ENCODE measurements at regions not wholly inside any gene's neighbourhood (a gene's known extent, or its start where the extent isn't known, plus 50 kb on each side); places are given as distances from the start of the nearest gene placed in this dataset.

DNA sequence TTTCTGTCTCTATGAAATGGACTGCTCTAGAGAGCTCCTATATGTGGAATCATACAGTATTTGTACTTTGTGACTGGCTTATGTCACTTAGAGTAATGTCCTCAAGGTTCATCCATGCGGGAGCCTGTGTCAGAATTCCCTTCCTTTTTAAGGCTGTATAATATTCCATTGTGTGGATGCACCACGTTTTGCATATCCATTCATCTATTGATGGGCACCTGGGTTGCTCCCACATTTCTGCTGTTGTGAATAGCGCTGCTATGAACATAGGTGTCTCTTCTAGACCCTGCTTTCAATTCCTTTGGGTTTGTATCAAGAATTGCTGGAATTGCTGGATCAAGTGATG is 155.4 kb downstream of the BMP7 start:
- H3K9me3 ChIP-seq (ENCODE audit: low read length): no peaks in the 10 kb centered on the region
- no peaks in the 10 kb centered on the region for H3K36me3 ChIP-seq (ENCODE audit: low read depth, low read length)
- no peaks in the 10 kb centered on the region for H3K9me2 ChIP-seq (replicated peaks; ENCODE audit: low read length)
- no peak overlapping the region for H3K9ac ChIP-seq (ENCODE audit: low read length)
- no TSS peak for BruUV-seq (replicated peaks)
- intact Hi-C loops (cut with micrococcal nuclease): no loop called here
- no peak overlapping the region for H3K27ac ChIP-seq (ENCODE audit: low read length)
- H2AFZ ChIP-seq (ENCODE audit: low read length): no peak overlapping the region
- no peak overlapping the region for H3K4me2 ChIP-seq (ENCODE audit: low read length)
- ChIA-PET CTCF (no interaction called here), POLR2A (ENCODE audit: unreplicated experiment) (no interaction called here)
- no peaks in the 10 kb centered on the region for H3K4me1 ChIP-seq (ENCODE audit: insufficient read depth, low read length)
- no peak for ATAC-seq
- no peaks in the 10 kb centered on the region for H3F3A ChIP-seq (ENCODE audit: low read length, unreplicated experiment)
- DNase-seq: no peak
- peaks cover 13% of the 10 kb centered on the region; the same call in 1 of the 2 replicates for H3K27me3 ChIP-seq (ENCODE audit: low read length)
- H3K4me3 ChIP-seq (ENCODE audit: low read length): no peak overlapping the region
- no peaks in the 10 kb centered on the region for H3K79me2 ChIP-seq (ENCODE audit: low read length)
- TF ChIP-seq EZH2phosphoT487 (IDR thresholded peaks at IDR 0.05; ENCODE audit: borderline replicate concordance, low read length) (no peak), EZH2 (IDR thresholded peaks at IDR 0.05; ENCODE audit: low read length, unreplicated experiment) (no peak)
- TF ChIP-seq, protein P1, sequence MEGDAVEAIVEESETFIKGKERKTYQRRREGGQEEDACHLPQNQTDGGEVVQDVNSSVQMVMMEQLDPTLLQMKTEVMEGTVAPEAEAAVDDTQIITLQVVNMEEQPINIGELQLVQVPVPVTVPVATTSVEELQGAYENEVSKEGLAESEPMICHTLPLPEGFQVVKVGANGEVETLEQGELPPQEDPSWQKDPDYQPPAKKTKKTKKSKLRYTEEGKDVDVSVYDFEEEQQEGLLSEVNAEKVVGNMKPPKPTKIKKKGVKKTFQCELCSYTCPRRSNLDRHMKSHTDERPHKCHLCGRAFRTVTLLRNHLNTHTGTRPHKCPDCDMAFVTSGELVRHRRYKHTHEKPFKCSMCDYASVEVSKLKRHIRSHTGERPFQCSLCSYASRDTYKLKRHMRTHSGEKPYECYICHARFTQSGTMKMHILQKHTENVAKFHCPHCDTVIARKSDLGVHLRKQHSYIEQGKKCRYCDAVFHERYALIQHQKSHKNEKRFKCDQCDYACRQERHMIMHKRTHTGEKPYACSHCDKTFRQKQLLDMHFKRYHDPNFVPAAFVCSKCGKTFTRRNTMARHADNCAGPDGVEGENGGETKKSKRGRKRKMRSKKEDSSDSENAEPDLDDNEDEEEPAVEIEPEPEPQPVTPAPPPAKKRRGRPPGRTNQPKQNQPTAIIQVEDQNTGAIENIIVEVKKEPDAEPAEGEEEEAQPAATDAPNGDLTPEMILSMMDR (conservative IDR thresholded peaks at IDR 0.05; ENCODE audit: low read depth, low read length): no peak
- H4K20me1 ChIP-seq (ENCODE audit: low read length): no peaks in the 10 kb centered on the region

DNA sequence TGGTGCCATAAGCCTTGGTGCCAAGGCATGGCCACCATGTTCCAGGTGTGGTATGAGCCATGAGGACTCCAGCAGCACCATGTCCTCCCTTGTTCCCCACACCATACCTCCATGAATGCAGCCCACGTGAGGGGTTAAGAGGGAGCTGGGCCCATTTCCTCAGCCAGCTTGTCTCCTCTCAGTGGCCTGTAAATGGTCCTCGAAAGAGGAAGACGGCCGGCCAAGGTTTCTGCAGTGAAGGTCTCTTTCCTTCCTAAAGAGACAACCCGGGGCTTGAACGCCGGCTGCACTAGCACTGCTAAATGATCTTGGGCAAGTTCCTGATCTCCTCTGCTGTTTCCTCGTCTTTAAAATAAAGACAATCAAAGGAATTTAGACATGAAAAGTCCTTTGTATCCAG is 154.0 kb downstream of the BMP7 start:
- no peak for ATAC-seq

GRCh38 chr20:57114290-57115005 is 152.0 kb downstream of the BMP7 start:
- H3K9me2 ChIP-seq (replicated peaks; ENCODE audit: low read length): no peaks in the 10 kb centered on the region
- no peaks in the 10 kb centered on the region for H3F3A ChIP-seq (ENCODE audit: low read length, unreplicated experiment)
- H3K27me3 ChIP-seq (ENCODE audit: low read length): peaks cover 6% of the 10 kb centered on the region; the same call in 1 of the 2 replicates
- ChIA-PET CTCF (no interaction called here), POLR2A (ENCODE audit: unreplicated experiment) (no interaction called here)
- H2AFZ ChIP-seq (ENCODE audit: low read length): no peak overlapping the region
- H3K27ac ChIP-seq (ENCODE audit: low read length): no peak overlapping the region
- H3K9ac ChIP-seq (ENCODE audit: low read length): no peak overlapping the region
- H3K36me3 ChIP-seq (ENCODE audit: low read depth, low read length): no peaks in the 10 kb centered on the region
- H3K9me3 ChIP-seq (ENCODE audit: low read length): no peaks in the 10 kb centered on the region
- H3K79me2 ChIP-seq (ENCODE audit: low read length): no peaks in the 10 kb centered on the region
- TF ChIP-seq, protein P1 (conservative IDR thresholded peaks at IDR 0.05; ENCODE audit: low read depth, low read length): no peak
- no peak for TF ChIP-seq EZH2phosphoT487 (IDR thresholded peaks at IDR 0.05; ENCODE audit: borderline replicate concordance, low read length)
- TF ChIP-seq EZH2 (IDR thresholded peaks at IDR 0.05; ENCODE audit: low read length, unreplicated experiment): no peak
- no peak overlapping the region for H3K4me2 ChIP-seq (ENCODE audit: low read length)
- no peaks in the 10 kb centered on the region for H4K20me1 ChIP-seq (ENCODE audit: low read length)
- BruUV-seq (replicated peaks): no TSS peak
- intact Hi-C loops (cut with micrococcal nuclease): no loop called here
- no peak for DNase-seq
- ATAC-seq: no peak
- no peak overlapping the region for H3K4me3 ChIP-seq (ENCODE audit: low read length)
- no peaks in the 10 kb centered on the region for H3K4me1 ChIP-seq (ENCODE audit: insufficient read depth, low read length)

More for the DNA sequence above, 154.0 kb downstream of the BMP7 start:
- no peaks in the 10 kb centered on the region for H4K20me1 ChIP-seq (ENCODE audit: low read length)
- ChIA-PET CTCF (no interaction called here), POLR2A (ENCODE audit: unreplicated experiment) (no interaction called here)
- no peaks in the 10 kb centered on the region for H3K79me2 ChIP-seq (ENCODE audit: low read length)
- DNase-seq: no peak
- H3K9ac ChIP-seq (ENCODE audit: low read length): no peak overlapping the region
- H3K27ac ChIP-seq (ENCODE audit: low read length): no peak overlapping the region
- intact Hi-C loops (cut with micrococcal nuclease): no loop called here
- H3K36me3 ChIP-seq (ENCODE audit: low read depth, low read length): no peaks in the 10 kb centered on the region
- no TSS peak for BruUV-seq (replicated peaks)
- no peaks in the 10 kb centered on the region for H3K27me3 ChIP-seq (ENCODE audit: low read length)
- H2AFZ ChIP-seq (ENCODE audit: low read length): no peak overlapping the region
- H3F3A ChIP-seq (ENCODE audit: low read length, unreplicated experiment): no peaks in the 10 kb centered on the region
- no peaks in the 10 kb centered on the region for H3K9me2 ChIP-seq (replicated peaks; ENCODE audit: low read length)
- H3K9me3 ChIP-seq (ENCODE audit: low read length): no peaks in the 10 kb centered on the region
- no peak overlapping the region for H3K4me3 ChIP-seq (ENCODE audit: low read length)
- H3K4me2 ChIP-seq (ENCODE audit: low read length): no peak overlapping the region
- H3K4me1 ChIP-seq (ENCODE audit: insufficient read depth, low read length): no peaks in the 10 kb centered on the region
- TF ChIP-seq EZH2 (IDR thresholded peaks at IDR 0.05; ENCODE audit: low read length, unreplicated experiment): no peak
- TF ChIP-seq, protein P1 (conservative IDR thresholded peaks at IDR 0.05; ENCODE audit: low read depth, low read length): no peak
- no peak for TF ChIP-seq EZH2phosphoT487 (IDR thresholded peaks at IDR 0.05; ENCODE audit: borderline replicate concordance, low read length)

Data from PC-3 (cell line).